Osteoblast (primary cell): ENCODE measurements at regions not wholly inside any gene's neighbourhood (a gene's known extent, or its start where the extent isn't known, plus 50 kb on each side); places are given as distances from the start of the nearest gene placed in this dataset.

ENCODE experiments used
- DNase-seq: peaks from one replicate; pipeline ENCODE4 v3.0.0; 2011; ENCODE audit warnings: low spot score, mixed read lengths; ENCODE audit not compliant: insufficient read length; ENCODE audit errors: missing footprints
- H2AFZ ChIP-seq: 2 replicates; pipeline ENCODE4 v1.6.0; 2011; ENCODE audit warnings: mild to moderate bottlenecking, low read length
- H3K27ac ChIP-seq: 2 replicates; pipeline ENCODE4 v1.5.1; 2011; ENCODE audit warnings: mild to moderate bottlenecking, low read depth, low read length, moderate library complexity
- H3K27me3 ChIP-seq: 2 replicates; pipeline ENCODE4 v1.6.0; 2012; ENCODE audit warnings: mild to moderate bottlenecking, control low read depth, inconsistent platforms, low read length, moderate library complexity; ENCODE audit not compliant: insufficient read depth
- H3K36me3 ChIP-seq: 2 replicates; pipeline ENCODE4 v1.5.1; 2011; ENCODE audit warnings: mild to moderate bottlenecking, low read length, control low read depth, moderate library complexity; ENCODE audit not compliant: insufficient read depth
- H3K4me1 ChIP-seq: 2 replicates; pipeline ENCODE4 v1.5.1; 2011; ENCODE audit warnings: mild to moderate bottlenecking, low read length, control low read depth, moderate library complexity; ENCODE audit not compliant: insufficient read depth
- H3K4me2 ChIP-seq: 2 replicates; pipeline ENCODE4 v1.6.0; 2011; ENCODE audit warnings: mild to moderate bottlenecking, low read length; ENCODE audit not compliant: insufficient read depth
- H3K4me3 ChIP-seq: fragments of 200-600 bp; sonication (generic); 3 replicates; pipeline ENCODE4 v1.5.1; 2012; ENCODE audit warnings: mild to moderate bottlenecking, low read length, inconsistent platforms; ENCODE audit not compliant: insufficient read depth
- H3K79me2 ChIP-seq: 2 replicates; pipeline ENCODE4 v1.6.0; 2012; ENCODE audit warnings: mild to moderate bottlenecking, low read length, control low read depth, inconsistent platforms; ENCODE audit not compliant: insufficient read depth
- H3K9me3 ChIP-seq: 2 replicates; pipeline ENCODE4 v1.5.1; 2011; ENCODE audit warnings: low read depth, low read length, control low read depth
- H4K20me1 ChIP-seq: 2 replicates; pipeline ENCODE4 v1.6.0; 2012; ENCODE audit warnings: mild to moderate bottlenecking, low read length, control low read depth; ENCODE audit not compliant: insufficient read depth
- TF ChIP-seq, protein P1 (sequence below): IDR thresholded peaks from 2 replicates; pipeline ENCODE4 v1.5.1; 2011; ENCODE audit warnings: mild to moderate bottlenecking, low read depth, low read length, moderate library complexity; ENCODE audit errors: extremely low read depth

DNA sequence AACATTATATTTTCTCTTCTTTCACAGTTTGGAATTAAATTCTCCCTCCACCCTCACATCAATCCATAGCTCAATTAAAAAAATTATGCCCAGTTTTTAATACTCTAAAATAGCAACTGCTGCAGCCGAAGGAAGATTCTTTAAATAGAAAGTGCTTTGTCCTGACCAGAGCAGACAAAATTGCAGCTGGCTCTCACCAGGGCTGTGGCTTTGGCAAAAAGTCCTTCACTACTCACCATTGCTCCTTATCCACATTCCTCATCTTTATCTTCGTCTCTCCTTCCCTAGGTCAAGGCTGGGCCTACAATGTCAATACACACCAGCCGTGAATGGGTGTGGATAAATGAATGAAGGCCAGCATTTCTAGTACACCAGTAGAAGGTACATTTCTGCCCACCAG lies 107.9 kb upstream of the VGLL2 start:
- Histone ChIP-seq H3K9me3 (no peaks in the 10 kb centered on the region), H4K20me1 (no peaks in the 10 kb centered on the region), H3K27ac (no peak overlapping the region), H3K27me3 (no peaks in the 10 kb centered on the region), H2AFZ (no peak overlapping the region), H3K4me1 (no peaks in the 10 kb centered on the region), H3K36me3 (no peaks in the 10 kb centered on the region), H3K4me3 (no peak overlapping the region), H3K4me2 (no peak overlapping the region), H3K79me2 (no peaks in the 10 kb centered on the region)
- TF ChIP-seq, protein P1, sequence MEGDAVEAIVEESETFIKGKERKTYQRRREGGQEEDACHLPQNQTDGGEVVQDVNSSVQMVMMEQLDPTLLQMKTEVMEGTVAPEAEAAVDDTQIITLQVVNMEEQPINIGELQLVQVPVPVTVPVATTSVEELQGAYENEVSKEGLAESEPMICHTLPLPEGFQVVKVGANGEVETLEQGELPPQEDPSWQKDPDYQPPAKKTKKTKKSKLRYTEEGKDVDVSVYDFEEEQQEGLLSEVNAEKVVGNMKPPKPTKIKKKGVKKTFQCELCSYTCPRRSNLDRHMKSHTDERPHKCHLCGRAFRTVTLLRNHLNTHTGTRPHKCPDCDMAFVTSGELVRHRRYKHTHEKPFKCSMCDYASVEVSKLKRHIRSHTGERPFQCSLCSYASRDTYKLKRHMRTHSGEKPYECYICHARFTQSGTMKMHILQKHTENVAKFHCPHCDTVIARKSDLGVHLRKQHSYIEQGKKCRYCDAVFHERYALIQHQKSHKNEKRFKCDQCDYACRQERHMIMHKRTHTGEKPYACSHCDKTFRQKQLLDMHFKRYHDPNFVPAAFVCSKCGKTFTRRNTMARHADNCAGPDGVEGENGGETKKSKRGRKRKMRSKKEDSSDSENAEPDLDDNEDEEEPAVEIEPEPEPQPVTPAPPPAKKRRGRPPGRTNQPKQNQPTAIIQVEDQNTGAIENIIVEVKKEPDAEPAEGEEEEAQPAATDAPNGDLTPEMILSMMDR: no peak
- DNase-seq: no peak

DNA sequence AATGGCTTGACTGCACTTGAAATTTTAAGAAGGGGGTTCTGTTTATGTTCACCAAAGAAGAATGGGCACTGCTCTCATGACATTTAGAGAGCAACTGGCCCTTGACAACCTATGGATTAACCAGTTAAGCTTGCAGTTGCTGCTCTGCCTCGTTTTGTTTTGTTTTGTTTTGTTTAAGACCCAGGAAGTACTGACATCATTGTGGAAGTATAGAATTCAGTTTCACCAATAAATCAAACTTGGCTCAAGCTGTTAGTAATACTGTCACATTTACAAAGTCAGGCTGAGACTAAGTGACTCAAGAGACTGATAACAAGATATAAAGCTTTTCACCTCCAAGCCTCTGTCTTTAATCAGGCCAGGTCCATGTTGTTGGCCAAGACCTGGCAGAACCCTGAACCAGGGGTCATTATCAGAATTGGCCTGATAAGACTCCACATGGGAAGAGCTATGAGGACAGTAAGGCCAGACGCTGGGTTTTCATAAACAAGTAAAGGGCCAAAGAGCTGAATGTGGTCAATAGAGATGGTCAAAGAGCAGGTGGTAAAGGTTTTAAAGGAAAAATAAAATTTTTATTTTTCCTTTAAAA lies 99.4 kb upstream of the VGLL2 start:
- TF ChIP-seq, protein P1: no peak
- Histone ChIP-seq H3K4me1 (no peaks in the 10 kb centered on the region), H3K79me2 (no peaks in the 10 kb centered on the region), H3K27me3 (no peaks in the 10 kb centered on the region), H3K4me2 (no peak overlapping the region), H2AFZ (no peak overlapping the region), H3K9me3 (no peaks in the 10 kb centered on the region), H3K27ac (no peak overlapping the region), H4K20me1 (no peaks in the 10 kb centered on the region), H3K36me3 (no peaks in the 10 kb centered on the region), H3K4me3 (no peak overlapping the region)
- no peak for DNase-seq

GRCh38 chr6:117167520-117168271 lies 97.7 kb upstream of the VGLL2 start:
- no peaks in the 10 kb centered on the region for H3K27me3 ChIP-seq
- H3K36me3 ChIP-seq: no peaks in the 10 kb centered on the region
- no peak overlapping the region for H3K4me2 ChIP-seq
- no peaks in the 10 kb centered on the region for H3K9me3 ChIP-seq
- TF ChIP-seq, protein P1: no peak
- no peaks in the 10 kb centered on the region for H3K79me2 ChIP-seq
- H2AFZ ChIP-seq: no peak overlapping the region
- no peak overlapping the region for H3K27ac ChIP-seq
- no peaks in the 10 kb centered on the region for H4K20me1 ChIP-seq
- no peak for DNase-seq
- no peaks in the 10 kb centered on the region for H3K4me1 ChIP-seq
- H3K4me3 ChIP-seq: no peak overlapping the region

- Histone ChIP-seq H3K4me1 (no peaks in the 10 kb centered on the region), H2AFZ (no peak overlapping the region), H4K20me1 (no peaks in the 10 kb centered on the region), H3K9me3 (no peaks in the 10 kb centered on the region), H3K4me3 (no peak overlapping the region), H3K36me3 (no peaks in the 10 kb centered on the region), H3K4me2 (no peak overlapping the region), H3K27me3 (no peaks in the 10 kb centered on the region), H3K27ac (no peak overlapping the region), H3K79me2 (no peaks in the 10 kb centered on the region)
- DNase-seq: no peak
- TF ChIP-seq, protein P1: no peak
These were observed 96.9 kb upstream of the VGLL2 start for GRCh38 chr6:117168296-117169063.
